Keratinocyte (primary cell): ENCODE measurements at regions not wholly inside any gene's neighbourhood (a gene's known extent, or its start where the extent isn't known, plus 50 kb on each side); places are given as distances from the start of the nearest gene placed in this dataset.

Source experiments
- CTCF ChIP-seq, 3 experiments: IDR thresholded peaks in 1 of 3; conservative IDR thresholded peaks in 1 of 3; optimal IDR thresholded peaks in 1 of 3; 2 replicates in 2 of 3; 3 replicates in 1 of 3; pipeline versions ENCODE3 to v1.5.1; 2011; ENCODE audit warnings: low read length in 3 of 3, mild to moderate bottlenecking in 3 of 3, moderate library complexity in 2 of 3, control low read depth in 1 of 3, inconsistent platforms in 1 of 3; ENCODE audit not compliant: insufficient read depth in 2 of 3; ENCODE audit errors: extremely low read depth in 1 of 3
- EZH2 ChIP-seq: IDR thresholded peaks from one replicate; pipeline ENCODE4 v1.6.1; 2012; ENCODE audit warnings: inconsistent platforms, mild to moderate bottlenecking, low read length, moderate library complexity

DNA sequence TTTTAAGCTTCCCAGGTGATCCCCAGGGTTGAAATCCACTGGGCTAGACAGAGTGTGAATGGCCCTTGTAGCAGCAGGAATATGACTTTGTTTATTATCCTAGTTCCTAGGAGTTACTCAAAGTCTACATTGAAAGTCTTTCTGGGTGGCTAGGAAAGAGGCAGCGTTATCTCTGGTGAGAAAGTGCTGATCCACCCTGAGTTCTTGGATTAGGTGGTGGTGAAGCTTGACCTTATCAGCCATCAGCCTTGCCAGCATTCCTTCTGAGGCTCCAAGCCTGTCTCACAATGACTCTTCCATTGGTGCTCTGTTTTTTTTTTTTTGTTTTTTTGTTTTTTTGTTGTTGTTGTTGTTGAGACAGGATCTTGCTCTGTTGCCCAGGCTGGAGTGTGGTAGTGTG lies 83.1 kb upstream of the CLCN4 start:
- no peak for TF ChIP-seq CTCF (optimal IDR thresholded peaks at IDR 0.05 in 1 of 3, IDR thresholded peaks at IDR 0.05 in 1 of 3, conservative IDR thresholded peaks at IDR 0.05 in 1 of 3; ENCODE audit: extremely low read depth in 1 of 3, insufficient read depth in 2 of 3, low read length in 3 of 3)
- no peak for TF ChIP-seq EZH2
